GM12864 (cell line): ENCODE measurements at regions not wholly inside any gene's neighbourhood (a gene's known extent, or its start where the extent isn't known, plus 50 kb on each side); places are given as distances from the start of the nearest gene placed in this dataset.
"Not testable (repeated sequence)": the region's sequence is repeated elsewhere in the genome, so short reads cannot be mapped to it uniquely, and the experiment has no call there.

Source experiments
- DNase-seq: peaks from one replicate; pipeline ENCODE4 v3.0.0-alpha.2; 2011; ENCODE audit warnings: low read depth
- H3K4me3 ChIP-seq: 2 replicates; pipeline ENCODE4 v1.5.1; 2011; ENCODE audit warnings: mild to moderate bottlenecking, low read depth, low read length, control low read depth
- CTCF ChIP-seq: IDR thresholded peaks from 2 replicates; pipeline ENCODE4 v1.5.1; 2011; ENCODE audit warnings: low read depth, mild to moderate bottlenecking, moderate library complexity, low read length, control low read depth, inconsistent platforms; ENCODE audit errors: missing control alignments

- no peak for DNase-seq
- H3K4me3 ChIP-seq: no peak overlapping the region
- no peak for TF ChIP-seq CTCF
These were observed 650.9 kb upstream of the SEMA6D start for GRCh38 chr15:47066392-47066791.

- DNase-seq, H3K4me3 ChIP-seq: not testable (repeated sequence)
These were observed 639.5 kb upstream of the SEMA6D start for GRCh38 chr15:47077846-47078245.

- no peak for TF ChIP-seq CTCF
- no peak for DNase-seq
- H3K4me3 ChIP-seq: no peak overlapping the region
These were observed 621.5 kb upstream of the SEMA6D start for GRCh38 chr15:47095833-47096232.

GRCh38 chr15:47098526-47098925 is 618.8 kb upstream of the SEMA6D start:
- not testable (repeated sequence) for DNase-seq, H3K4me3 ChIP-seq

- H3K4me3 ChIP-seq, DNase-seq: not testable (repeated sequence)
These were observed 617.5 kb upstream of the SEMA6D start for GRCh38 chr15:47099801-47100200.

GRCh38 chr15:47108800-47109199 is 608.5 kb upstream of the SEMA6D start:
- not testable (repeated sequence) for H3K4me3 ChIP-seq, DNase-seq

GRCh38 chr15:47116698-47117097 is 600.6 kb upstream of the SEMA6D start:
- TF ChIP-seq CTCF: no peak
- no peak for DNase-seq

GRCh38 chr15:47119349-47119748 is 598.0 kb upstream of the SEMA6D start:
- no peak for TF ChIP-seq CTCF
- no peak overlapping the region for H3K4me3 ChIP-seq
- DNase-seq: no peak

More at GRCh38 chr15:47116698-47117097, 600.6 kb upstream of the SEMA6D start:
- H3K4me3 ChIP-seq: no peak overlapping the region

- no peak for DNase-seq
- no peak overlapping the region for H3K4me3 ChIP-seq
- TF ChIP-seq CTCF: no peak
These were observed 592.7 kb upstream of the SEMA6D start for GRCh38 chr15:47124430-47125102.
